ENCODE measurements at regions not wholly inside any gene's neighbourhood (a gene's known extent, or its start where the extent isn't known, plus 50 kb on each side); places are given as distances from the start of the nearest gene placed in this dataset.

DNA sequence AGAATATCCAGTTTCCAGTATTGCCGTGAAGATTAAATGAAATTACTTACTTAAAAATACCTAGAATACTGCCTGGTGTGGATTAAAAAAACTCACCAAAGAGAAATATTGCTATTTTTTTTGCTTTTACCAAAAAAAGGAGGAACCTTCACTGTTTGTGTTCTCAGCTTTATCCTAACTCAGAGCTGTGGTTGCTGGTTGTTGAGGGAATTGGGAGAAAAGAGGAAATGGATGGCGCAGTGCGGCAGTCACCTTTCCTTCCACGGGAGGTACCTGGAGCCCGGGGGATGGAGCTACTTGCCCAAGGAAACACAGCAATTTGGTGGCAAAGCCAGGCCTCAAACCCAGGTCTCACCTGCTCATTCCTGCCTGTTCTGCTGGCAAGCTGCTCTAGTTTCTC is 270.3 kb downstream of the RPLP1 start:
- TF ChIP-seq POLR2AphosphoS5 (IDR thresholded peaks at IDR 0.05; ENCODE audit: low read depth, low read length) (no peak), TAF1 (IDR thresholded peaks at IDR 0.05; ENCODE audit: low read depth, low read length) (no peak)
